ENCODE measurements at regions not wholly inside any gene's neighbourhood (a gene's known extent, or its start where the extent isn't known, plus 50 kb on each side); places are given as distances from the start of the nearest gene placed in this dataset.

GRCh38 chr1:95517506-95517905 lies 283.5 kb downstream of the RWDD3 start:
- no peak for TF ChIP-seq ZNF766 (CRISPR knock-in tag; conservative IDR thresholded peaks at IDR 0.05)
- TF ChIP-seq FOXP1 (CRISPR knock-in tag; IDR thresholded peaks at IDR 0.05), result no peak
- no peak for TF ChIP-seq RBM39 (optimal IDR thresholded peaks at IDR 0.05; ENCODE audit: low read depth, low read length)
- TF ChIP-seq REST (IDR thresholded peaks at IDR 0.05; ENCODE audit: borderline replicate concordance), result no peak
- TF ChIP-seq REST (CRISPR knock-in tag; IDR thresholded peaks at IDR 0.05; ENCODE audit: low read depth), result no peak
- TF ChIP-seq CTCF (IDR thresholded peaks at IDR 0.05 in 2 of 3, conservative IDR thresholded peaks at IDR 0.05 in 1 of 3; ENCODE audit: insufficient read depth in 2 of 3, low read depth in 1 of 3, low read length in 3 of 3), result no peak
- TF ChIP-seq SRSF9 (IDR thresholded peaks at IDR 0.05; ENCODE audit: borderline replicate concordance, low read depth, low read length), result no peak
- TF ChIP-seq HIVEP1 (CRISPR knock-in tag; IDR thresholded peaks at IDR 0.05), result no peak
